ENCODE measurements at regions not wholly inside any gene's neighbourhood (a gene's known extent, or its start where the extent isn't known, plus 50 kb on each side); places are given as distances from the start of the nearest gene placed in this dataset.

- Histone ChIP-seq H3K27me3 (ENCODE audit: insufficient read depth, low read depth) (no peaks in the 10 kb centered on the region), H3K4me3 (IDR thresholded peaks at IDR 0.05; ENCODE audit: insufficient read depth, low read depth, low read length) (no peak overlapping the region), H3K4me1 (ENCODE audit: low read depth, poor library complexity, severe bottlenecking) (no peaks in the 10 kb centered on the region), H3K36me3 (ENCODE audit: insufficient read depth) (no peaks in the 10 kb centered on the region), H3K4me2 (no peak overlapping the region), H3K27ac (no peak overlapping the region), H3K9ac (no peak overlapping the region), H3K79me2 (ENCODE audit: insufficient read depth, low read depth) (no peaks in the 10 kb centered on the region), H4K20me1 (ENCODE audit: insufficient read depth) (no peaks in the 10 kb centered on the region), H2AFZ (ENCODE audit: low read depth) (no peak overlapping the region)
- TF ChIP-seq CTCF (conservative IDR thresholded peaks at IDR 0.05; ENCODE audit: low read depth, low read length): no peak
Measured at GRCh38 chr4:134421734-134422133, 220.1 kb upstream of the PABPC4L start.

- Histone ChIP-seq H3K9ac (no peak overlapping the region), H3K27me3 (ENCODE audit: insufficient read depth, low read depth) (no peaks in the 10 kb centered on the region), H3K4me2 (no peak overlapping the region), H3K79me2 (ENCODE audit: insufficient read depth, low read depth) (no peaks in the 10 kb centered on the region), H4K20me1 (ENCODE audit: insufficient read depth) (no peaks in the 10 kb centered on the region), H3K27ac (no peak overlapping the region), H2AFZ (ENCODE audit: low read depth) (no peak overlapping the region), H3K4me1 (ENCODE audit: low read depth, poor library complexity, severe bottlenecking) (no peaks in the 10 kb centered on the region), H3K4me3 (IDR thresholded peaks at IDR 0.05; ENCODE audit: insufficient read depth, low read depth, low read length) (no peak overlapping the region), H3K36me3 (ENCODE audit: insufficient read depth) (no peaks in the 10 kb centered on the region)
- TF ChIP-seq CTCF (conservative IDR thresholded peaks at IDR 0.05; ENCODE audit: low read depth, low read length): no peak
Measured at GRCh38 chr4:134408897-134409296, 207.3 kb upstream of the PABPC4L start.

GRCh38 chr4:134401798-134402197, 200.2 kb upstream of the PABPC4L start:
- no peaks in the 10 kb centered on the region for H3K79me2 ChIP-seq (ENCODE audit: insufficient read depth, low read depth)
- no peak overlapping the region for H2AFZ ChIP-seq (ENCODE audit: low read depth)
- H4K20me1 ChIP-seq (ENCODE audit: insufficient read depth): no peaks in the 10 kb centered on the region
- H3K4me2 ChIP-seq: no peak overlapping the region
- TF ChIP-seq CTCF (conservative IDR thresholded peaks at IDR 0.05; ENCODE audit: low read depth, low read length): no peak
- no peak overlapping the region for H3K4me3 ChIP-seq (IDR thresholded peaks at IDR 0.05; ENCODE audit: insufficient read depth, low read depth, low read length)
- H3K27me3 ChIP-seq (ENCODE audit: insufficient read depth, low read depth): no peaks in the 10 kb centered on the region
- H3K36me3 ChIP-seq (ENCODE audit: insufficient read depth): no peaks in the 10 kb centered on the region
- H3K4me1 ChIP-seq (ENCODE audit: low read depth, poor library complexity, severe bottlenecking): no peaks in the 10 kb centered on the region
- no peak overlapping the region for H3K9ac ChIP-seq
- no peak overlapping the region for H3K27ac ChIP-seq

- no peak overlapping the region for H3K4me3 ChIP-seq (IDR thresholded peaks at IDR 0.05; ENCODE audit: insufficient read depth, low read depth, low read length)
- H2AFZ ChIP-seq (ENCODE audit: low read depth): no peak overlapping the region
Measured at GRCh38 chr4:134393592-134393991, 192.0 kb upstream of the PABPC4L start.

More at GRCh38 chr4:134393592-134393991, 192.0 kb upstream of the PABPC4L start:
- Histone ChIP-seq H3K4me1 (ENCODE audit: low read depth, poor library complexity, severe bottlenecking) (no peaks in the 10 kb centered on the region), H4K20me1 (ENCODE audit: insufficient read depth) (no peaks in the 10 kb centered on the region), H3K79me2 (ENCODE audit: insufficient read depth, low read depth) (no peaks in the 10 kb centered on the region), H3K27ac (no peak overlapping the region), H3K4me2 (no peak overlapping the region), H3K9ac (no peak overlapping the region), H3K36me3 (ENCODE audit: insufficient read depth) (no peaks in the 10 kb centered on the region), H3K27me3 (ENCODE audit: insufficient read depth, low read depth) (no peaks in the 10 kb centered on the region)
- no peak for TF ChIP-seq CTCF (conservative IDR thresholded peaks at IDR 0.05; ENCODE audit: low read depth, low read length)
